ENCODE measurements at regions not wholly inside any gene's neighbourhood (a gene's known extent, or its start where the extent isn't known, plus 50 kb on each side); places are given as distances from the start of the nearest gene placed in this dataset.

- intact Hi-C loops (cut with DNase I; ENCODE audit: low total_unique reads), result no loop called here
- no peak for TF ChIP-seq POLR2A (IDR thresholded peaks at IDR 0.05)
- DNase-seq (ENCODE audit: low spot score in 2 of 2), result no peak
- Histone ChIP-seq H3K4me3 (no peak overlapping the region), H3K36me3 (no peaks in the 10 kb centered on the region), H3K4me1 (no peaks in the 10 kb centered on the region), H3K27me3 (no peaks in the 10 kb centered on the region), H3K27ac (no peak overlapping the region), H3K9me3 (no peaks in the 10 kb centered on the region)
Observed at GRCh38 chr5:10122076-10122726, 127.5 kb downstream of the ATPSCKMT start.

GRCh38 chr5:10120934-10121333 is 128.8 kb downstream of the ATPSCKMT start:
- H3K4me3 ChIP-seq, result no peak overlapping the region
- intact Hi-C loops (cut with DNase I; ENCODE audit: low total_unique reads), result no loop called here
- no peaks in the 10 kb centered on the region for H3K9me3 ChIP-seq
- H3K27me3 ChIP-seq, result no peaks in the 10 kb centered on the region
- H3K36me3 ChIP-seq, result no peaks in the 10 kb centered on the region
- H3K27ac ChIP-seq, result no peak overlapping the region
- no peak for DNase-seq (ENCODE audit: low spot score in 2 of 2)
- no peaks in the 10 kb centered on the region for H3K4me1 ChIP-seq
- no peak for TF ChIP-seq POLR2A (IDR thresholded peaks at IDR 0.05)
- no peak for TF ChIP-seq POLR2AphosphoS5 (IDR thresholded peaks at IDR 0.05)
- TF ChIP-seq, protein P1, sequence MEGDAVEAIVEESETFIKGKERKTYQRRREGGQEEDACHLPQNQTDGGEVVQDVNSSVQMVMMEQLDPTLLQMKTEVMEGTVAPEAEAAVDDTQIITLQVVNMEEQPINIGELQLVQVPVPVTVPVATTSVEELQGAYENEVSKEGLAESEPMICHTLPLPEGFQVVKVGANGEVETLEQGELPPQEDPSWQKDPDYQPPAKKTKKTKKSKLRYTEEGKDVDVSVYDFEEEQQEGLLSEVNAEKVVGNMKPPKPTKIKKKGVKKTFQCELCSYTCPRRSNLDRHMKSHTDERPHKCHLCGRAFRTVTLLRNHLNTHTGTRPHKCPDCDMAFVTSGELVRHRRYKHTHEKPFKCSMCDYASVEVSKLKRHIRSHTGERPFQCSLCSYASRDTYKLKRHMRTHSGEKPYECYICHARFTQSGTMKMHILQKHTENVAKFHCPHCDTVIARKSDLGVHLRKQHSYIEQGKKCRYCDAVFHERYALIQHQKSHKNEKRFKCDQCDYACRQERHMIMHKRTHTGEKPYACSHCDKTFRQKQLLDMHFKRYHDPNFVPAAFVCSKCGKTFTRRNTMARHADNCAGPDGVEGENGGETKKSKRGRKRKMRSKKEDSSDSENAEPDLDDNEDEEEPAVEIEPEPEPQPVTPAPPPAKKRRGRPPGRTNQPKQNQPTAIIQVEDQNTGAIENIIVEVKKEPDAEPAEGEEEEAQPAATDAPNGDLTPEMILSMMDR (IDR thresholded peaks at IDR 0.05), result no peak

DNA sequence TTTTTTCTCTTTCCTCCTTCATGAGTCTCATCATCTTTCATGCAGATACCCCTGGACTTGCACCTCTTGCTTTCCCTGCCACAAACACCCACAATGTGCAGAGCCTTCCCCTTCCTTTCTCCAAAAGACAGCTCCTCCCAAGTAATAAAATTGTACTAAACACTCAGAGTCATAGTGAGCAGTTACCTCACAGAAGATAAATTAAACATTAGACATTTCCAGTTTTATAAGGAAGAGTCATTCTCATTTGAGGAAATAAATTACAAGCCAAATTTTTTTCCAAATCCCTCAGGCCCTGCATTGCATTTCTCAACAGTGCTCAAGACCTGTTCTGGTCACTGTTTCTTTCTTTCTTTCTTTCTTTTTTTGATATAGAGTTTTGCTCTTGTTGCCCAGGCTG is 131.5 kb downstream of the ATPSCKMT start:
- H3K36me3 ChIP-seq, result no peaks in the 10 kb centered on the region
- no peaks in the 10 kb centered on the region for H3K4me1 ChIP-seq
- no peak overlapping the region for H3K4me3 ChIP-seq
- no peak for TF ChIP-seq POLR2AphosphoS5 (IDR thresholded peaks at IDR 0.05)
- TF ChIP-seq, protein P1 (IDR thresholded peaks at IDR 0.05), result no peak
- no peak for TF ChIP-seq POLR2A (IDR thresholded peaks at IDR 0.05)
- no peak overlapping the region for H3K27ac ChIP-seq
- no peak for DNase-seq (ENCODE audit: low spot score in 2 of 2)
- H3K9me3 ChIP-seq, result peaks cover 0 to 6% of the 10 kb centered on the region in 2 donors
- H3K27me3 ChIP-seq, result no peaks in the 10 kb centered on the region
- intact Hi-C loops (cut with DNase I; ENCODE audit: low total_unique reads), result loop anchor here (10.0 kb wide), 1 partner anchor 1833 kb away; no protein-coding TSS in a partner anchor

DNA sequence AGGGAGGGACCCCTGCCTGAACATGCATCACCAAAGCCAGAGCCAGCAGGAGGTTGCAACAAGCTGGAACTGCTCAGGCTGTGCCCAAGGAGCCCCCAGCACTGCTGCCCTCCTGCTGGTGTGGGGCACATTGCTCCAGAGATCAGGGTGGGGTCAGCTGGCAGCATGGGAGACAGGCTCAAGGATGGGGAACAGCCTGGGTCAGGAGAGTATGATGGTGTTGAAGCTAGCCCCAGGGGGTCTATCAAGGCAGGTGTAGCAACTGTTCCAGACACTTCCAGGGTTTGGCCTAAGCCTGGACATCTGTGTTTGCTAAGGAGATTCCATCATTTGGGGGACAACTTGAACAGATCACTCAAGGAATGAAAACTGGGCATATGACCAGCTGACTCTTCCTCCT is 133.1 kb downstream of the ATPSCKMT start:
- TF ChIP-seq, protein P1 (IDR thresholded peaks at IDR 0.05), result no peak
- TF ChIP-seq POLR2A (IDR thresholded peaks at IDR 0.05), result no peak
- TF ChIP-seq POLR2AphosphoS5 (IDR thresholded peaks at IDR 0.05), result no peak
- intact Hi-C loops (cut with DNase I; ENCODE audit: low total_unique reads), result loop anchor here (10.0 kb wide), 1 partner anchor 1832 kb away; no protein-coding TSS in a partner anchor

DNA sequence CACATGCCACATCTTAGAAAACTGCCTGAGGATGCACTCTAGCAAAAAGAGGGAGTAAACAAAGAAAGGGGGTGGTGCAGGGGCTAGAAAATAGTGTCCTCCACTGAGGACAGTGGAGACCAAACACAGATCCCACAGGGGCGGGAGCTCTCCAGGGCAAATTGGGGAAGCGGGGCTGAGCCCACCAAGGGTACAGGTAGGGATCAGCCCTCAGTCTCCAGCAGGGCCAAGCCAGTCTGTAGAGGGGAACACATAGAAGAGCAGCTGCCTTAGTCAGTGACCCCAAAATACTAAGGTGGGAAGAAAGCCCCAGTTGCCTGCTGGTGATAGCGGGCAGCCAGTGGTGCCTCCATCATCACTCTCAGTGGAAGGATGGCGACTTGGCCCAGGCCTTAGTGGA is 134.0 kb downstream of the ATPSCKMT start:
- H3K27ac ChIP-seq, result no peak overlapping the region
- TF ChIP-seq, protein P1 (IDR thresholded peaks at IDR 0.05), result no peak
- TF ChIP-seq POLR2A (IDR thresholded peaks at IDR 0.05), result no peak
- no peak for TF ChIP-seq POLR2AphosphoS5 (IDR thresholded peaks at IDR 0.05)
- no peak overlapping the region for H3K4me3 ChIP-seq
- H3K9me3 ChIP-seq, result peaks cover 0 to 6% of the 10 kb centered on the region in 2 donors
- no peaks in the 10 kb centered on the region for H3K27me3 ChIP-seq
- H3K4me1 ChIP-seq, result no peaks in the 10 kb centered on the region
- DNase-seq (ENCODE audit: low spot score in 2 of 2), result no peak
- intact Hi-C loops (cut with DNase I; ENCODE audit: low total_unique reads), result loop anchor here (10.0 kb wide), 1 partner anchor 1831 kb away; no protein-coding TSS in a partner anchor
- no peaks in the 10 kb centered on the region for H3K36me3 ChIP-seq

More for the DNA sequence above, 133.1 kb downstream of the ATPSCKMT start:
- no peaks in the 10 kb centered on the region for H3K36me3 ChIP-seq
- no peak for DNase-seq (ENCODE audit: low spot score in 2 of 2)
- H3K4me3 ChIP-seq, result no peak overlapping the region
- no peaks in the 10 kb centered on the region for H3K27me3 ChIP-seq
- peaks cover 0 to 6% of the 10 kb centered on the region in 2 donors for H3K9me3 ChIP-seq
- no peaks in the 10 kb centered on the region for H3K4me1 ChIP-seq
- no peak overlapping the region for H3K27ac ChIP-seq
